ENCODE measurements at regions not wholly inside any gene's neighbourhood (a gene's known extent, or its start where the extent isn't known, plus 50 kb on each side); places are given as distances from the start of the nearest gene placed in this dataset.
"Not testable (repeated sequence)": the region's sequence is repeated elsewhere in the genome, so short reads cannot be mapped to it uniquely, and the experiment has no call there.

DNA sequence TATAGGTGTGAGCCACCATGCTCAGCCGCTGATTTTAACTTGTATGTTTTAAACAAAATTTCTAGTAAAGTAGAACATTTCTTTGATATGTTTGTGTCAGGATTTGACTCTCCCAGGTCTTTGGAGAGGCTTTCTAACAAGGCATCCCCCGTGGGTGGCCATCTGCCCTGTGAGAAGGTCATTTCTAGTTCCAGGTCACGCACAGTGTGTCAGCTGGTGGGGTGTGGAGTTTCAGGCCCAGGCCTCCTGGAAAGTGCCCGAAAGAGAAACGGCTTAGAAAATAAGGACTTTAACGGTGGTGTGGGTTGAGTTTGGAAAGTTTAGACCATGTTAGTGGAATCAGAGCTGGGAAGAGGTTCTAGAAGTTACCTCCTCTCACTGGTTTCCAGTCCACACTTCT lies 61.0 kb downstream of the SPDYE17 start:
- DNase-seq = not testable (repeated sequence)

DNA sequence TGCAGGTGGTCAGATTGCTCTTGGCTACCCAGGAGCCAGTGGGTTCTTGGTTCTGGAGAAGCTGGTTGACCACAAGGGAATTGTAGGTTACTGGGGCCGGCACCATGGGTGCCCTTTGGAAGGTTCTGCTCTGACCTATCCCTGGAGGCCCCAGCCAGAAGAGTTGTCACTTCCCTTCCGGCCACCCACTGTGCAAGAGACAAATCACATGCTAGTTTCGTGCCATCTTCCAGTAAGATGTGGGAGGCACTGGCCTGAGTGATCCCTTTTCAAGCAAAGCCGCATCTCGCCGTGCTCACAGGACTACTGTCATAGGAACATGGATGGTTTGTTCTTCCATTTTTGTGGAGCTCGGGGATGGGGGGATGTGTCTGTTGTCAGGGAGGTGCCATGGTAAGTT lies 62.3 kb downstream of the SPDYE17 start:
- not testable (repeated sequence) for DNase-seq

DNA sequence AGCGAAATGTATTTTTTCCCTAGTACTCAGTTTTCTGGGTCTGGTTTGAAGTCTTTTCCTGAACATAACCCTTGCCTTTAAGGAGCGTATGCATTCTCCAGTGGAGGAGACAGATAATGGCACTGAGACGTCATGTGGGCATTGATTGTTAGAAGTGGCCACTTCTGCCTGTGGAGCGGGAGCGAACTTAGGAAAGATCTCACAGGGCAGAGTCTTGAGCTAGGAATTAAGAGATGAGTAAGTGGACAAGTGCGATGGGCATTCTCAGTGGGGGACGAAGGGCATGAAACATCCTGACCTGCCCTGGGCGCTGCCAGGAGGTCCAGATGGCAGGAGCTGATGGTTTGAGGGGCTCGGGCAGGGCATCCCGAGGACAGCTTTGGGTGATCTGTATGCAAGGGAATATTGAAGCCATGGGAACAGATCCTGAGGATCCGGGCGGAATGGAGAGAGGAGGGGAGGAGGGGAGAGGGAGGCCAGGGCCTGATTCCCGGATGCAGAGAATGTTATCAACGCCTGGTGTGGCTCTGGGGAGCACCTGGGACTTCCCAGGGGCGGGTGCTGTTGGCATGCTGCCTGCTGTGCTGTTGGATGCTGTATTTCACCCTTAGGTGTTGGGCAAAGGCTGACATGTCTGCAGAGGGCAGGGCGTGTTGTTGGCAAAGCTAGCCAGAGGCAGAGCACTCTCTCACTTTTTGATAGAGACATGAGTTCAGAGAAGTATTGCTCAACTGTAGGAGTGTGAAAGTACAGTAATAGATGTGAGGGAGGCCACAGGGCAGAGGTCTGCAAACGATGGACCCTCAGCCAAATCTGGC lies 66.2 kb downstream of the SPDYE17 start:
- not testable (repeated sequence) for DNase-seq

DNA sequence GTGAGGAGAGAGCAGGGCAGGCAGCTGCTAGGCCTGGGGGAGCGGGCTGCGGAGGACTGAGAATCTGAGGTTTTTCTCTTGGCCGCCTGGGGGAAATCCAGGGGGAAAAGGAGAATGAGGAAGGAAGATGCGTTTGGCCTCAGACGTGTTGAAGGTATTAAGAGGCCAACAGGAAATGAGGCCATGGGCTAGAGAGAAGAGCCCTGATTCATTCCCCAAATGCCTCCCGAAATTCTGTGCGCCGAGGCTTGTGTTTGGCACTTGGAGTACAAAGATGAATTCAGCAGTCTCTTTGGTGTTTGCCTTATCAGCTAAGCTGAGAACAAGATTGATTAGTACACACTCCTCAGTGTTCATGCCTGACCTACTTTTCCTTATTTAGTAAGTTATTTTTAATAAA lies 68.1 kb downstream of the SPDYE17 start:
- not testable (repeated sequence) for DNase-seq

DNA sequence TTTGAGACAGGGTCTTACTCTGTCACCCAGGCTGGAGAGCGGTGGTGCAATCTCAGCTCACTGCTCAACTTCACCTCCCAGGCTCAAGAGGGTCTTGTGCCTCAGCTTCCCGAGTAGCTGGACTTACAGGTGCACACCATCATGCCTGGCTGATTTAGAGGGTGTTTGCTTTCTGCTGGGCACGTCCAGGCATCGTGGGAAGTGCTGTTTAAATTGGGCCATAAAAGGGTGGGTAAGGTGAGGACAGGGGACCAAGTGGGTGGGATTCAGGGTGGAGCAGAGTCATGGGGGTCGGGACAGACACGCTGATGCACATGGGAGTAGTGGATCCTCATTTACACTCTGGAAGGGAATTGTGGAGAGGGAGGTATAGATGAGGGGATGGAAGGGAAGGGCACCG lies 69.1 kb downstream of the SPDYE17 start:
- DNase-seq = not testable (repeated sequence)

DNA sequence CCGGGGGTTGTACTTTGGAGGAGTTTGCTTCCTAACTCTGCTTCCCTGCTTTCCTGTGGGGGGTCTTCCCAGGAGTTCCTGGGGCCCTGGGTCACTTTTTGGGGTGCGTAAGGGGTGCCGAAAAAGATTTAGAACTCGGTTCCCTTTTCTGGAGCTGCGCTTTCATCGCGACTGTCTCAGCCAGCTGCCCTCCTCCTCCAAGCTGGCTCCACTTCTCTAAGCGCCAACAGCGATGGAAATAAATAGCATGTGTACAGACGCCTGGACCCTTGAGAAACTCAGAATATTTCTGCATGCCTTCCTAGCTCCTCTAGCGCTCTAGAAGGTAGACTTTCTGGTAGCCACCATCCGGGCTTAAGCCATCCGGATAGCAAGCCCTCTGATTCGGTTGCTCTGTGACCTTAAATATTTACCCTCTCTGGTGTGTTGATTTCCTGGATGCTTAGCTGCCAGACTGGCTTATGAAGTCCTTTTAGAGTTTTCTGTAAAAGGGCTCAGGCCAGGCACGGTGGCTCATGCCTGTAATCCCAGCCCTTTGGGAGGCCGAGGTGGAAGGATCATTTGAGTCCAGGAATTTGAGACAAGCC lies 71.7 kb downstream of the SPDYE17 start:
- not testable (repeated sequence) for DNase-seq

DNA sequence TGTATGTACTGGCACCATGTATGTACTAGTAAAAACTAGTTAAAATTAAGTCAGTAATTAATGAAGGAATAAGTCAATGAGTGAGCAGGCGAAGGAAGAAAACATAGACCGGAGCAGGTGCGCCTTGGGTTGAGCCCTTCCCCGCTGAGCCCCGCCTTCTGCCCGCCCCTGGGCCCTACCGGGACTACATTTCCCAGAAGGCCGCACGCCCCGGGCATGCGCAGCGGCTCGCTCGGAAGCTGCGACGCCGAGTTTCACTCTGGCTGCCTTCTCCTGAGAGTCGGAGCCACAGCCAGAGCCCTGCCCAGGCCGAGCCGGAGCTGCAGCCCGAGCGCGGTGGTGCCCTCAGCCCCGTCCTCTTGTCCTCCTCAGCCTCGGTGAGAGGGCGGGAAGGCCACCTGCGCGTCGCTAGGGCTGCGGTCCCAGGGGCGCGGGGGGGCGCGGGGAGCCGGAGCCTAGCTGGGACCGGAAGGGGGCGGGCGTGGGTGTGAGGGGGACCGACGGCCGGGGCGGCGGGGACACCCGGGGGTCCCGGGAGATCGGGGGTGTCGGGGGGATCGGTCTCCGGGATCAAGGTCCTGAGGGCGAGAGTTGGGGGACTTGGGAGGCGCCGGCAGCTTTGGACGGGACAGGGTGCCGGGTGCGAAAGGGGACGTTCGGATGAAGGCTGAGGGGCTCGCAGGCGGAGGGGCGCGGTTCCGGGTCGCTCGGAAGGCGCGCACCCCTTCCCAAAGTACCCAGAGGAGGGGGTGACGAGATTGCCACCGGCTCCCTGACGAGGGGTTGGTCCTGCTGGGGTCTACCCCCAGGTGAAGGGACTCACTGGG lies 72.4 kb downstream of the SPDYE17 start:
- DNase-seq = not testable (repeated sequence)

DNA sequence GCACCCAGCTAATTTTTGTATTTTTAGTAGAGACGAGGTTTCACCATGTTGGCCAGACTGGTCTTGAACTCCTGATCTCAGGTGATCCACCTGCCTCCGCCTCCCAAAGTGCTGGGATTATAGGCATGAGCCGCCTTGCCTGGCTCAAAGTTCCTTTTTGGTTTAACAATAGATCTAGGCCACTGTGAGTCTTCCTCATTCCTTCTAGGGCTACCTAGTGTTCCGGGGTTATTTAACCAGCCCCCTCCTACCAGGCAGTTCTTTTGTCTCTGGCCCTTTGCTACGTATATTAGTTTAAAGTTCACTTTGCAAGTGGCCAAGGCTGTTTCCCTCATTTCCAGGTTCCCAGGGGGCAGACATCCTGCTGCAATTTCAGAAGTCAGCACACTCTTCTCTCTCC lies 75.6 kb downstream of the SPDYE17 start:
- DNase-seq = not testable (repeated sequence)

DNA sequence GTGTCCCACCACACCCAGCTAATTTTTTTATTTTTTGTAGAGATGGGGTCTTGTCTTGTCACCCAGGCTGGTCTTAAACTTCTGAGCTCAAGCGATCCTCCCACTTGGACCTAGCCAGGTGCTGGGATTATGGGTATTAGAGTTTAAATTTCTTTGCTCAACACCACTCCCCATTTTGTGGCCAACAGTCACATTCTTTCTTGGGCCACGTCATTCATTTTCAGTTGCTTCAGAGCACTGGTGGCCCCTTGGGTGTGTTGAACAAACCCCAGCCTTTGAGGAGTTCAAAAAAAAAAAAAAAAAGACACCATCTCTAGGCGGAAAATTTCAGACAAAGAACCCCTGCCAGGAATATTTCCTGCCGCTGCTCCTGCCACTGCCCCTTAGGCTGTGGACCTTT lies 77.0 kb downstream of the SPDYE17 start:
- not testable (repeated sequence) for DNase-seq

DNA sequence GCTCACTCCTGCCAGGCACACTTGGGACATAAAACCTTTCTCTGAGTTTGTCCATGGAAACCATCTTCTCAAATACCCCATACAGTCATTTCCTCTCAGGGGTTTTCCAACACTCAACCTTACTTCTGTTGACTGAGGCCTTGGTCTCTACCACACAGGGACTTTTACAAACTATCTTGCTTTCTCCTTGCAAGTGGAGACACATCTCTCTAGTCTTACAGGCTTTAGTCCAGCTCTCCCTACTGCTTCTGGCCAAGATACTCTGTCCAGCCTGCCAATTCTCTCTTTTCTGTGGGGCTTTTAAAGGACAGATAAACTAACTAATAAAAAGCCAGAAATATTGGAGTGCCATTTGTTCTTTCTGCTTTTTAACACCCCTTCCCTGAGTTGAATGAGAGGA lies 87.6 kb downstream of the SPDYE17 start:
- DNase-seq = not testable (repeated sequence)

DNA sequence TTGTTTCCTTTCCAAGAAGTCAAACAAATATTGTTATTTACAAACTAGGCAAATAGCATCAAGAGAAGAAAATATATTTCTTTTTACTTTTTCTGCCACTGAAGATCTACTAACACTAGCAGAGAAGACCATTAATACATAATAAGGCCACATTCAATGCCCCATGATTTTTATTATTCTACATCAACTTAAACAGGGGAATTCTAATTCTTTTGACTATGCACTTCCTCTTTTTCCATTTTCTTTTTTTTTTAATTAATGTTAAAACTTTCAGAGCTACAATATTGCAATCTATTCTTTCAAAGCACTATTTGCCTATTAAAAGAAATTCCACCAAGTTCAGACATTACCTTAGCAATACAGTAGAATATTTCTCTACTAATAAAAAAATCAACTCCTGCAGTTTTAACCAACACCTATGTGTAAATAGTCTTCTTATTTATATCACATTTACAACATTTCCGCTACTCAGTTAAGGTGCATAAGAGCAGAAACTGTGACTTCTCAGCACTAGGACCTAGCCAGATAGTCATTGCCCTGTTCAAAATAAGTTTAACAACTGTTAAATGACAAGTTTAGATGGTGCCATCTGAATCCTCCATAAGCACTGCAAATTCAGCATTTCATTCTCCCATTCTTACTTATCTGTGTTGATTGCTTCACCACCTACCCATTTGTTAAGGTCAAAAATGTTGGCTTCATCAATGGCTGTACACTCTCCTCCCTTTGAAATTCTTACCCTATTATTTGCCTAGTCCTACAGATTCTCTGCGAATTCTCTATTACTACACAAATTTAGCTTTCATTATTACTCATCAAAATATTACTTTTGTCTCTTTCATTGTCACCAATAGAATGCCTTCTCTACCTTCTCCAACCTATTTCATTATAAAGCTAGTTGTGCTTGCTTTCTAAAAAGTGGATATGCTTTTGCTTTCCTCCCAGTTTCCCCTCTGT lies 90.1 kb downstream of the SPDYE17 start:
- not testable (repeated sequence) for DNase-seq

DNA sequence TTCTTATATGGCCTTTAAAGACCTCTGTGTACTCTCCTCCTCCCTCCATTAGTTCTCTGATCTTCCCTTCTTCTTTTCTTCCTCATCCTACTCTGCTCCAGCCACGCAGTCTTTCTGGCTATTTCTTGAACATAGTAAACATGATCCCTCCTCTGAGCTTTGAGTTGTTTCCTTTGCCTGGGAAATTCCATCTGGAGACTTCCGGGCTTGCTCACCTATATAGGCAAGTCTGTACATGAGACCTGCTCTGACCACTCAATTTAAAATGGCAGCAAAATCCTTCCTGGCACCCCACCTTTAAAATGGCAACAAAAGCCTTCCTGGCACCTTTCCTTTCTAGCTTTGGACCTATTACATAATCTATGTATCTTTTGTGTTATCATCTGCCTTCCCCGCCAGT lies 94.4 kb downstream of the SPDYE17 start:
- DNase-seq = not testable (repeated sequence)

DNA sequence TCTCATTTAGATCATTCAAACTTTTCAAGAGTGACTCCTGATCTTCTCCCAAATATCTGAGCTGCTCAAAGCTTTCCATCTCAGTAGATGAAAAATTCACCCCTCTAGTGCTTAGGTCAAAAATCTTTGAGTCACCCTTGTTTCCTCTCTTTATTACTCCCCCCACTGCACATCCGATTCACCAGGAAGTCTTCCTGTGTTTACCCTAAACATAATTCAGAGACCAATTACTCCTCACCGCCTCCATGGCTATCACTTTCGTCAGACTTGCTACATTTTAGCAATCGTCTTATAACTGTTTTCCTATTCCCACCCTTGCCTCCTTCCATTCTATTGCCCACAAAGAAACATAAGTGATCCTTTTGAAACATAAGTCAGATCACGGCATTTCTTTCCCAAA lies 94.8 kb downstream of the SPDYE17 start:
- DNase-seq = not testable (repeated sequence)

DNA sequence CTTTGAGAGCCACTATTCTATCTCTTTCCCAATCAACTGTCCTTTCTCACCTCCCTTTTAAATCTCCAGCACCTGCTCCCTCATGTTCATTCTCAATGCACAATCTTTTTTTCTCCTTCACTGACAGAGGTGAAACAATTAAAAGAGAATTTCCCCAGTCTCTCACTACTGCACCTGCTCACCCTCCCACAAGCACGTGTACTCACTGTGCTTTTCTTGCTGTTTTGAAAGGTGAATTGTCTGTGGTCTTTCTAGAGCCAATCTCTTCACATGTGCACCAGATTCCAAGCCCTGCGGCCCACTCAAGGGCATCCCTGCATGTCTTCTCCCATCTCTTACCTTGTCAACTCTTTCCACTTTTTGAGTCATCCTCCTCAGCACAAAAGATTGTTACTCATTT lies 95.8 kb downstream of the SPDYE17 start:
- DNase-seq = not testable (repeated sequence)

DNA sequence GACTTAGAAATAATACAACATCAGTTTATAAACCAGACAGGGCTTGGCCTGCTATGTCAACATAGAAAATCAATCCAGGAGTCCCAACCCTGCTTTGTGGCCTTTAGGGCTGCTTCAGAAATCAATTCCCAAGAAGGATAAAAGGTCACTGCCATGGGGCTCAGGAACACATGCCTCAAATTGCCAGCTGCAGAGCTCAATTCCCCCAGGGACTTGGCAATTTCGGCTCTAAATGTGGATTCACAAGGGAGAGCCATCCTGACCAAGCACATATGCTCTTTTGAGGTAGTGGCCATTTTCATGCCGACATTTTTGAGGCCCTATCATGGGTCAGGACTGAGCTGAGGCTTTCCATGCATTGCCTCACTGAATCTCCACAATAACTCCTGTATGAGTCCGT lies 97.5 kb downstream of the SPDYE17 start:
- DNase-seq = not testable (repeated sequence)

DNA sequence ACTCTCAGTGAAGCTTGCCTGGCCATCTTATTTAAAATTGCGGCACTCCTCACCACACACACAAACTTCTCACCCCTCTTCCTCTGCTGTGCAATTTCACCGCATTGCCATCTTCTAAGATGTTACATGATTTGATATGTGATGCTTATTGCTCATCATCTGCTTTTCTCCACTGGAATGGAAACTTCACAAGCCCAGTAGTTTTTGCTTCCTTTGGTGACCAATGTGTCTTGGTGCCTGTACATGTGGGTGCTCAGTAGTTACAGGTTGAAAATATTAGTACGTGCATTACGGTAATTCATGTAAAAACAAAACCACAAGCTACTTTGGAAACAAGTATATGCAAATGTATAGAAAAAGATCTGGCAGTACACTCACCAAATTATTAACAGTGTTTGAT lies 99.2 kb downstream of the SPDYE17 start:
- not testable (repeated sequence) for DNase-seq

DNA sequence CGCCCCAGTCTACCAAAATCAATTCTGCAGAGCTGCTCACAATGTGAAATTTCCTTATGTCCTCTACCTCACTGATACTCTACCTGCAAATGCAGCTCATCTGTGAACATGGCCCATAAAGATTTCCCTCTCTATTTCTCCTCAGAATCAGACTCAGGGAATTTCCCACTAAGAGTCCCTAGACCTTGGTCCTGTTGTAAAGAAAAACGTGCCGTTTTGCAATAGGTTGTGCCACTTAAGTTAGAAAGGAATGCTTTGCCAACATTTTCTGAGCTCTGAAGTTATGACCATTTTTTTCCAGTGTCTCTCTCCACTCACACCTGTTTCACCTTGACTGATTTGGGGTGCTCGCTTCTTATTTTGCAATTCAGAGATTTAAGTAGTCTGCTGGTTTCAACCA lies 100.7 kb downstream of the SPDYE17 start:
- DNase-seq = not testable (repeated sequence)

DNA sequence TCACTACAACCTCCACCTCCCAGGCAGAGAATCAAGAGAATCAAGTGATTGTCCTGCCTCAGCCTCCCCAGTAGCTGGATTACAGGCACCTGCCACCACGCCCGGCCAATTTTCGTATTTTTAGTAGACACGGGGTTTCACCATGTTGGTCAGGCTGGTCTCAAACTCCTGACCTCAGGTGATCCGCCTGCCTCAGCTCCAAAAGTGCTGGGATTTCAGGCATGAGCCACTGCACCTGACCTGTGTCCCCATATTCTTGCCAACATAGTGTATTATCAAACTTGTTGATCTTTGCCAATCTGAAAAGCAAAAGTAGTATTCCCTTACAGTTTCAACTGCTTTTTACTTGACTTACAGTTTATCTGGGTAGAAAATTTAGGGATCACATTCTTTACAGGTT lies 101.7 kb downstream of the SPDYE17 start:
- not testable (repeated sequence) for DNase-seq

DNA sequence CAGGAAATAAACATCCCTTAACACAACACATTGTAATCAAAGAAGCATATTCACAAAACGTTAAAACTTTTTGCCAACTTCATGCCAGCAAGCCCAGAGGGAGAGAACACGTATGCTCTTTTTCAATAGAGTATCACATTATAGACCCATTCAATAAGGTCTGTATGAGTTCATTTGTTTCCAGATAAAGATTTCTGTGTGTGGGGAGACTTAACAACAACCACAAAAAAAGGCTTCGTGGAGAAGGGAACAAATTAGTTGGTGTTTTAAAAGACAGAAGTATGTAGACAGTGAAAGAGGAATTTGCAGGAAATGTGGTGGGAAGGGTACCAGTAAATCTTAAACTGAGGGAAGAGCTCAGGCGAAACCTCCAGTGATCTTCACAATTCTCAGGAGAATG lies 103.4 kb downstream of the SPDYE17 start:
- not testable (repeated sequence) for DNase-seq

DNA sequence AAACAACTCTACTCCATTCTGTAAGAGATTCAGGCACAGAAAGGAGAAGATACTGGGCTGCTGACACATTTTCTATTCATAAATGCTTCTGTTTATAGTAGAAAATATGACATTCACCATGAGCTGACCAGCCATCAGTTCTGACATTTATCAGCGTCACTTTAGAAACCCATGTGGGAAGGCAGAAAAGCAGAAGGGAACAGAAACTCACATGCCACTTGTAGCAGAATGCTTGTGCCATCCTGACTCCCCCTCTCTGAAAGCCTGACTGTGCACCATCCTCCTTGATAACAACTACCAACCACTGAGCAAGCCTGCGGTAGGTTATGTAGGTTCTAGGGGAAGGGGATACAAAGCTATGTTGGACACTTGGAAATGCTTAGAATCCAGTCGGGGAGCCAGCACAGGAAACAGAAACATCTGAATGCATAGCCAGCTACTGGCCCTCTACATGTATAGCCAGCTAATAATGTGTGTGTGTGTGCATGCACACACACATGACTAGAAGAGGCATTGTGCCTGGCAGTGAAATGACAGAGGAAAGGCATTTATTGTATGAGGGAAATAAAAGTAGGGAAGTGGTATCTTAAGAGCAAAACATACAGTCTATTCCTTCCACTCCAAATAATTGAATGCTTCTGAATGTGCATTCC lies 104.3 kb downstream of the SPDYE17 start:
- DNase-seq = not testable (repeated sequence)

DNA sequence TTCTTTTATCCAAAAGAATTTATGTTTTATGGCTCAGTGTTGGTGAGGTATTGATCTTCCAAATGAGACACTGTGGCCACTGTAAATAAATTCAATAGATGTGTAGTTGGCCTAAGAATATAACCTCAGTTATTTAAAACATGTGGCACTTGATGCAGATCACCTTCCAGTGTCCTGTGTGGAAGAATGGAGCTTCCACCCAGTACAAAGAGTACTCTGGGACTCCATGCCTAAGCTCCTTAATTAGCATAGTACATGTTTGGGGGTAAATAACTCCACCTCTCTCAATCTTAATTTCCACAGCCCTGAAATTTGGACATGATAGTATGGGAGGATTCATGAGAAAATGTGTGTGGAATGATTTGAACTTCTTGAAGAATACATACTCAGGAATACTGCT lies 105.7 kb downstream of the SPDYE17 start:
- DNase-seq = not testable (repeated sequence)

DNA sequence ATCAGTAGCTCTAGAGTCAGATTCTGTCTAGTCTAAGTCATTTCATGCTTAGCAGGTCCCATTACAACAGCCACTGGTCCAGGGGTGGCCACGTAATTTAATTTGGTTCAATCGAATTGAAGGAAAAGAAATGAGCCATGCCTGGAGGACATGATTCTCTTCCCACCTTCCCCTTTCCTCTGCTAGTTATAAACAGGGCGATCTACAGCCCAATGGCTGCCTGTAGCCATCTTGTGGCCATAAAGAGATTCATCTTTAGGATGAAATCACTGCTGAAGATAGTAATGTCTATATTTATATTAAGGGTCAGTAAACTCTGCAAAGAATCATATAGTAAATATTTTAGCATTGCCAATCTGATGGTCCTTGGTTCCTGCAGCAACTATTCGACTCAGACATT lies 107.4 kb downstream of the SPDYE17 start:
- DNase-seq = not testable (repeated sequence)

Data from SW 1271 (cell line).